H1 (cell line): ENCODE measurements at regions not wholly inside any gene's neighbourhood (a gene's known extent, or its start where the extent isn't known, plus 50 kb on each side); places are given as distances from the start of the nearest gene placed in this dataset.

ENCODE experiments used
- CTCF ChIA-PET: fragments of 300-600 bp; sonication (Branson Sonifier 250); formaldehyde crosslinking; loops from one replicate; lab custom pipeline; 2021; ENCODE audit not compliant: partially characterized antibody; lab: Charles Lee
- POLR2A ChIA-PET: fragments of 300-600 bp; sonication (Branson Sonifier 250); formaldehyde crosslinking; loops from one replicate; lab custom pipeline; 2021; ENCODE audit warnings: inconsistent platforms; ENCODE audit not compliant: partially characterized antibody; lab: Charles Lee
- DNase-seq, 2 experiments: peaks; one replicate each; pipeline versions ENCODE4 v3.0.0 to v3.0.0-alpha.2; 2010 to 2022; ENCODE audit warnings: low spot score in 2 of 2, low read depth in 1 of 2, mixed read lengths in 1 of 2
- FAIRE-seq: peaks from 2 replicates; lab custom pipeline; 2011; peaks lifted over from hg19 to GRCh38; lab: Jason Lieb, UNC
- H2AFZ ChIP-seq: 2 replicates; pipeline ENCODE4 v1.8.1; 2012; ENCODE audit warnings: low read length, inconsistent platforms
- H2AK5ac ChIP-seq: 2 replicates; pipeline ENCODE4 v1.6.1; 2013; ENCODE audit warnings: low read depth, low read length
- H2BK120ac ChIP-seq: replicated peaks from 2 replicates; pipeline ENCODE3; 2013; ENCODE audit warnings: low read depth, low read length, inconsistent platforms
- H2BK12ac ChIP-seq: 2 replicates; pipeline ENCODE4 v1.6.1; 2013; ENCODE audit warnings: low read depth, low read length
- H2BK15ac ChIP-seq: 2 replicates; pipeline ENCODE4 v1.6.1; 2013; ENCODE audit warnings: low read length
- H2BK20ac ChIP-seq: 2 replicates; pipeline ENCODE4 v1.6.1; 2013; ENCODE audit warnings: low read length
- H2BK5ac ChIP-seq: 2 replicates; pipeline ENCODE4 v1.6.1; 2013; ENCODE audit warnings: low read depth, low read length
- H3K14ac ChIP-seq: 2 replicates; pipeline ENCODE4 v1.6.1; 2013; ENCODE audit warnings: inconsistent platforms; ENCODE audit not compliant: insufficient read length
- H3K18ac ChIP-seq: 2 replicates; pipeline ENCODE4 v1.6.1; 2013; ENCODE audit warnings: low read length; ENCODE audit errors: extremely low read depth
- H3K23ac ChIP-seq: 2 replicates; pipeline ENCODE4 v1.6.1; 2013; ENCODE audit warnings: inconsistent platforms; ENCODE audit not compliant: insufficient read length
- H3K23me2 ChIP-seq: 2 replicates; pipeline ENCODE4 v1.6.1; 2013; ENCODE audit warnings: low read depth, low read length
- H3K27ac ChIP-seq: 2 replicates; pipeline ENCODE4 v1.6.1; 2011; ENCODE audit warnings: low read depth, low read length, inconsistent platforms
- H3K27me3 ChIP-seq, 4 experiments: replicated peaks in 1 of 4; 1 replicate in 1 of 4; 2 replicates in 3 of 4; pipeline versions ENCODE4 v1.6.1 to v1.8.1; 2011 to 2013; ENCODE audit warnings: low read length in 3 of 4, mild to moderate bottlenecking in 3 of 4, inconsistent platforms in 2 of 4, mixed read lengths in 2 of 4, moderate library complexity in 1 of 4; ENCODE audit not compliant: control insufficient read depth in 3 of 4, insufficient read depth in 3 of 4; ENCODE audit errors: extremely low read depth in 1 of 4
- H3K36me3 ChIP-seq, 4 experiments: 2 replicates each; pipeline versions ENCODE4 v1.6.1 to v1.8.1; 2011 to 2013; ENCODE audit warnings: mild to moderate bottlenecking in 4 of 4, low read length in 3 of 4, moderate library complexity in 2 of 4, control low read depth in 1 of 4, inconsistent platforms in 1 of 4; ENCODE audit not compliant: insufficient read depth in 4 of 4, control insufficient read depth in 2 of 4
- H3K4ac ChIP-seq: replicated peaks from 2 replicates; pipeline ENCODE3; 2013; ENCODE audit warnings: low read length, low read depth, mixed read lengths, inconsistent platforms; ENCODE audit not compliant: insufficient read length
- H3K4me1 ChIP-seq, 4 experiments: replicated peaks in 1 of 4; 1 replicate in 1 of 4; 2 replicates in 3 of 4; pipeline versions ENCODE4 v1.6.1 to v1.8.1; 2011 to 2013; ENCODE audit warnings: low read length in 3 of 4, inconsistent platforms in 2 of 4, mixed read lengths in 1 of 4; ENCODE audit not compliant: insufficient read depth in 4 of 4, control insufficient read depth in 3 of 4
- H3K4me2 ChIP-seq, 2 experiments: 2 replicates each; pipeline versions ENCODE4 v1.6.1 to v1.8.1; 2011 to 2013; ENCODE audit warnings: low read depth in 2 of 2, low read length in 2 of 2, control low read depth in 1 of 2, inconsistent platforms in 1 of 2, mild to moderate bottlenecking in 1 of 2; ENCODE audit not compliant: insufficient read depth in 1 of 2
- H3K4me3 ChIP-seq, 4 experiments: fragments of 200-600, 300-600 bp in 1 of 4; sonication (generic), shearing (Covaris generic), sonication (Bioruptor Twin) in 1 of 4; 2 replicates each; pipeline versions ENCODE4 v1.5.1 to v1.8.1; 2011 to 2016; ENCODE audit warnings: low read length in 4 of 4, low read depth in 3 of 4, control low read depth in 2 of 4, inconsistent platforms in 2 of 4, mild to moderate bottlenecking in 2 of 4, mixed read lengths in 1 of 4, moderate library complexity in 1 of 4; ENCODE audit not compliant: insufficient read depth in 2 of 4; ENCODE audit errors: extremely low read depth in 1 of 4
- H3K56ac ChIP-seq: replicated peaks from 2 replicates; pipeline ENCODE3; 2013; ENCODE audit warnings: low read depth, mild to moderate bottlenecking, mixed read lengths, low read length, inconsistent platforms; ENCODE audit not compliant: insufficient read length
- H3K79me1 ChIP-seq: 2 replicates; pipeline ENCODE4 v1.6.1; 2013; ENCODE audit warnings: low read depth, low read length, control low read depth
- H3K79me2 ChIP-seq, 2 experiments: 2 replicates each; pipeline versions ENCODE4 v1.6.1 to v1.8.1; 2012 to 2013; ENCODE audit warnings: low read length in 2 of 2, mild to moderate bottlenecking in 2 of 2, inconsistent platforms in 1 of 2; ENCODE audit not compliant: insufficient read depth in 2 of 2, control insufficient read depth in 1 of 2
- H3K9ac ChIP-seq, 4 experiments: replicated peaks in 1 of 4; 1 replicate in 1 of 4; 2 replicates in 3 of 4; pipeline versions ENCODE4 v1.6.1 to v1.8.1; 2011 to 2013; ENCODE audit warnings: low read depth in 3 of 4, low read length in 3 of 4, control low read depth in 2 of 4, mild to moderate bottlenecking in 2 of 4, moderate library complexity in 2 of 4, inconsistent platforms in 1 of 4; ENCODE audit errors: extremely low read depth in 1 of 4
- H3K9me3 ChIP-seq, 2 experiments: 2 replicates each; pipeline versions ENCODE4 v1.6.1 to v1.8.1; 2012 to 2013; ENCODE audit warnings: mild to moderate bottlenecking in 2 of 2, moderate library complexity in 2 of 2, control low read depth in 1 of 2, inconsistent platforms in 1 of 2, low read depth in 1 of 2, low read length in 1 of 2, mixed read lengths in 1 of 2; ENCODE audit not compliant: insufficient read depth in 2 of 2
- H4K20me1 ChIP-seq, 2 experiments: replicated peaks in 1 of 2; 2 replicates each; pipeline versions ENCODE3 to v1.8.1; 2011 to 2013; ENCODE audit warnings: inconsistent platforms in 2 of 2, low read length in 2 of 2, mild to moderate bottlenecking in 1 of 2; ENCODE audit not compliant: insufficient read depth in 2 of 2, control insufficient read depth in 1 of 2
- H4K5ac ChIP-seq: 2 replicates; pipeline ENCODE4 v1.6.1; 2013; ENCODE audit warnings: low read length, low read depth, mixed read lengths, inconsistent platforms; ENCODE audit not compliant: insufficient read length
- H4K8ac ChIP-seq: 2 replicates; pipeline ENCODE4 v1.8.0; 2013; ENCODE audit warnings: mild to moderate bottlenecking, moderate library complexity, low read length, inconsistent platforms; ENCODE audit not compliant: insufficient read depth; ENCODE audit errors: extremely low read depth
- H4K91ac ChIP-seq: replicated peaks from 2 replicates; pipeline ENCODE3; 2013; ENCODE audit warnings: low read length, mixed read lengths, inconsistent platforms; ENCODE audit not compliant: insufficient read length
- CBX5 ChIP-seq: fragments of 300-800, 300-1000 bp; sonication (generic); IDR thresholded peaks from 2 replicates; pipeline ENCODE4 v1.7.1; 2016; ENCODE audit warnings: antibody characterized with exemption, low read length, low read depth
- CHD1 ChIP-seq: IDR thresholded peaks from 2 replicates; pipeline ENCODE4 v1.6.1; 2012; ENCODE audit warnings: low read depth, low read length, improper control_type of control experiment
- CHD2 ChIP-seq: IDR thresholded peaks from 2 replicates; pipeline ENCODE4 v1.6.1; 2012; ENCODE audit warnings: low read length, improper control_type of control experiment
- CTBP2 ChIP-seq: IDR thresholded peaks from 2 replicates; pipeline ENCODE4 v1.7.0; 2011; ENCODE audit warnings: borderline replicate concordance, mild to moderate bottlenecking, moderate library complexity, mixed read lengths, low read length; ENCODE audit not compliant: insufficient read depth, insufficient read length
- GABPA ChIP-seq: IDR thresholded peaks from 2 replicates; pipeline ENCODE4 v1.6.1; 2011; ENCODE audit warnings: mild to moderate bottlenecking, low read length, moderate library complexity, borderline replicate concordance; ENCODE audit not compliant: insufficient read depth
- JUND ChIP-seq: IDR thresholded peaks from 2 replicates; pipeline ENCODE4 v1.6.1; 2011; ENCODE audit warnings: mild to moderate bottlenecking, improper control_type of control experiment, low read length
- KDM5A ChIP-seq: fragments of 200-600 bp; IDR thresholded peaks from 2 replicates; pipeline ENCODE4 v1.7.1; 2012; ENCODE audit warnings: mild to moderate bottlenecking, low read length, inconsistent platforms, mixed read lengths
- NRF1 ChIP-seq: IDR thresholded peaks from 2 replicates; pipeline ENCODE4 v1.6.1; 2011; ENCODE audit warnings: mild to moderate bottlenecking, low read depth, low read length, improper control_type of control experiment
- POU5F1 ChIP-seq: IDR thresholded peaks from 2 replicates; pipeline ENCODE4 v1.6.1; 2011; ENCODE audit warnings: low read depth, mild to moderate bottlenecking, low read length, moderate library complexity
- SAP30 ChIP-seq: fragments of 300-600 bp; sonication (generic); IDR thresholded peaks from 2 replicates; pipeline ENCODE4 v1.7.1; 2012; ENCODE audit warnings: low read length, moderate library complexity, mild to moderate bottlenecking, inconsistent platforms; ENCODE audit not compliant: insufficient read depth, insufficient replicate concordance
- SIX5 ChIP-seq: IDR thresholded peaks from 2 replicates; pipeline ENCODE4 v1.6.1; 2011; ENCODE audit warnings: mild to moderate bottlenecking, low read depth, low read length
- WGBS, 2 experiments: shearing (Covaris generic) in 1 of 2; methylation state at CpG; one replicate each; pipeline versions ENCODE4 v1.1.6 to v1.1.7; 2013 to 2015; ENCODE audit warnings: low lambda C conversion rate in 2 of 2, mixed read lengths in 2 of 2, inconsistent platforms in 1 of 2, low coverage in 1 of 2, missing lambda C conversion rate in 1 of 2; ENCODE audit not compliant: insufficient replicate concordance in 2 of 2, insufficient coverage in 1 of 2, insufficient read length in 1 of 2; ENCODE audit errors: extremely low coverage in 1 of 2, missing lambda C conversion rate in 1 of 2; 5-methylcytosine and 5-hydroxymethylcytosine counted together

- Histone ChIP-seq H4K8ac (no peak overlapping the region), H3K4me1 (peaks cover 6 to 19% (median 11%) of the 10 kb centered on the region in 4 experiments; a peak in 6 of 7 replicates), H2AK5ac (peak overlapping the region; percentile 65; the same call in 1 of the 2 replicates), H4K5ac (no peak overlapping the region), H3K9ac (no peak overlapping the region), H3K4me2 (no peak overlapping the region), H3K14ac (no peak overlapping the region), H3K27ac (no peak overlapping the region), H4K20me1 (no peaks in the 10 kb centered on the region), H3K4ac (no peak overlapping the region), H3K23me2 (no peaks in the 10 kb centered on the region), H2BK20ac (peak overlapping the region; percentile 34; the same call in 1 of the 2 replicates), H3K9me3 (no peaks in the 10 kb centered on the region), H2BK120ac (no peak overlapping the region), H3K27me3 (no peaks in the 10 kb centered on the region), H3K18ac (no peak overlapping the region), H3K23ac (no peak overlapping the region), H3K36me3 (no peaks in the 10 kb centered on the region), H2BK15ac (no peak overlapping the region), H4K91ac (no peak overlapping the region), H2BK5ac (no peak overlapping the region; the same call in 1 of the 2 replicates), H3K4me3 (no peak overlapping the region), H3K56ac (no peak overlapping the region), H2BK12ac (peak overlapping the region; percentile 60; the same call in 1 of the 2 replicates), H3K79me1 (no peaks in the 10 kb centered on the region), H3K79me2 (no peaks in the 10 kb centered on the region), H2AFZ (peak overlapping the region; percentile 88)
- POLR2A ChIA-PET = no interaction called here
- TF ChIP-seq JUND = no peak
- TF ChIP-seq CHD2 = no peak
- TF ChIP-seq CHD1 = no peak
- no peak for TF ChIP-seq SAP30
- TF ChIP-seq NRF1 = no peak
- no peak for TF ChIP-seq SIX5
- TF ChIP-seq CBX5 = no peak
- no peak for TF ChIP-seq CTBP2
- no peak for TF ChIP-seq GABPA
- no peak for TF ChIP-seq KDM5A
- TF ChIP-seq POU5F1 = no peak
- DNase-seq = no peak
- no peak for FAIRE-seq
- 93% methylated on average over 6 of the region's 6 CpGs; no CpG with 5 or more reads in 1 of the 2 experiments for WGBS, 2 experiments
- CTCF ChIA-PET = interaction anchor here (1.8 kb wide), 1 partner anchor 56 kb away, joined by 3 read pairs; no protein-coding TSS in a partner anchor
Observed at GRCh38 chr2:134770702-134771101, 51.9 kb upstream of the TMEM163 start.
